ENCODE measurements at regions not wholly inside any gene's neighbourhood (a gene's known extent, or its start where the extent isn't known, plus 50 kb on each side); places are given as distances from the start of the nearest gene placed in this dataset.

DNA sequence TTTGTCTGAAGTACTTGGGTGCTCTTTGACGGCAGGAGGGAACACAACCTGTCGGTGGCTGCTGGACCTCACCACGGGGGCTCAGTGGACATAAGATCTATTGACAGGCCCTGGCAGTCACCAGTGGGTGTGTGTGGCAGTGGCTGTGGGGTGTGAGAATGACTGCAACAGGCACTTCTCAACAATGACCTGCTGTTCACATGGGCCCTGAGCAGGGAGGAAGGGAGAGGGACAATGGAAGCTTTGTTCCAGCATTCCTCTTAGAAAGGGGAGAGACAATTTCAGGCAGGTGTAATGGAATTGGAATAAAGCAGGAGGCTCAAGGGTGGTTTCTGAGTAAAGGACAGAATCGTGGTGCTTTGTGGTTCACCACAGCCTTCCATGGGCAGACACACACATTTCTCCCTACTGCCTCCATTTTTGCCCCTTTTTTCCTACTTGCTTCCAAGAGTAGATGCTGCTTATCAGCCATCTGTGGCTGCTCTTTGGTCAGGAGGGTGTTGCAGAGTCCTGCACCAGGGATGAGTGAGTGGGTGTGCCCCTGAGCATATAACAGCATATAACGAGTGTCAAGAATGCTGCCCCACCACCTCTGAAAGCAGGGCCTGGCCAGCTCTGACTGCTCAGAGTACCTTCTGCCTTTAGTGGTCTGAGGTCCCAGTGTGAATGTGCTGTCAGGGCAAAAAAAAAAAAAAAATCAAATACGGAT lies 267.7 kb downstream of the RASSF9 start:
- H3K27ac ChIP-seq = no peak overlapping the region
- no peaks in the 10 kb centered on the region for H3K27me3 ChIP-seq (ENCODE audit: insufficient read depth in 3 of 3, low read length in 2 of 3)
- no peak for TF ChIP-seq CTCF (IDR thresholded peaks at IDR 0.05)
- H3K9me3 ChIP-seq = no peaks in the 10 kb centered on the region
- no peak overlapping the region for H3K4me3 ChIP-seq
- ATAC-seq = no peak
- H3K4me1 ChIP-seq = no peaks in the 10 kb centered on the region
- DNase-seq = no peak
- WGBS, 3 donors = 67 to 81% (median 72%) methylated on average over 6 of the region's 6 CpGs
- intact Hi-C loops (cut with DNase I) = no loop called here
- H3K36me3 ChIP-seq (ENCODE audit: insufficient read depth in 1 of 2, low read depth in 1 of 2) = no peaks in the 10 kb centered on the region

DNA sequence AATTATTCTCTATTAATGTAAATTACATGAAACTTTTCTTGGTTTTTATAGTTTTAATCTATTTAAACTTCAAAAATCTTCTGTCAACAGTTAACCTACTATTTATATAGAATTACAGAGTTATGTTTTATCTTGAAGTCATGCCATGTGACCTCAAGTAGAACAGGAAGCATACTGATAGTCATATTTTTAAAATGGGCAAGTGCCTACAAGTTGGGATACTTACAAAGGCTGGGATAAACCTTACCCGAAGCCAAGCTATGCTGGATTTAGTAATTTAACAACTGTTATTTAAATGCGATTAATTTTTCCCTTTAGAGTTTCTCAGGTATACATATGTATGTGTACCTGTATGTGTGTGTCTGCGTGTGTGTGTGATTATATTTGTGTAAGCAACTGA lies 266.9 kb downstream of the RASSF9 start:
- Histone ChIP-seq H3K4me1 (no peaks in the 10 kb centered on the region), H3K9me3 (no peaks in the 10 kb centered on the region), H3K36me3 (ENCODE audit: insufficient read depth in 1 of 2, low read depth in 1 of 2) (no peaks in the 10 kb centered on the region), H3K4me3 (no peak overlapping the region), H3K27me3 (ENCODE audit: insufficient read depth in 3 of 3, low read length in 2 of 3) (no peaks in the 10 kb centered on the region), H3K27ac (no peak overlapping the region)
- DNase-seq (no peak), ATAC-seq (no peak)
- no peak for TF ChIP-seq CTCF (IDR thresholded peaks at IDR 0.05)
- 88 to 93% (median 93%) methylated on average over 3 of the region's 3 CpGs for WGBS, 3 donors
- intact Hi-C loops (cut with DNase I) = no loop called here

GRCh38 chr12:85572956-85573355 lies 263.3 kb downstream of the RASSF9 start:
- Histone ChIP-seq H3K27me3 (ENCODE audit: insufficient read depth in 3 of 3, low read length in 2 of 3) (no peaks in the 10 kb centered on the region), H3K27ac (no peak overlapping the region), H3K4me1 (no peaks in the 10 kb centered on the region), H3K36me3 (ENCODE audit: insufficient read depth in 1 of 2, low read depth in 1 of 2) (no peaks in the 10 kb centered on the region), H3K9me3 (no peaks in the 10 kb centered on the region), H3K4me3 (no peak overlapping the region)
- intact Hi-C loops (cut with DNase I) = no loop called here
- DNase-seq (no peak), ATAC-seq (no peak)
- 69 to 78% (median 73%) methylated on average over 1 of the region's 1 CpG for WGBS, 3 donors
- no peak for TF ChIP-seq CTCF (IDR thresholded peaks at IDR 0.05)

- ATAC-seq (no peak), DNase-seq (no peak)
- no peaks in the 10 kb centered on the region for H3K9me3 ChIP-seq
- no peaks in the 10 kb centered on the region for H3K36me3 ChIP-seq (ENCODE audit: insufficient read depth in 1 of 2, low read depth in 1 of 2)
- WGBS, 3 donors = 53 to 60% (median 57%) methylated on average over 3 of the region's 3 CpGs
- no peaks in the 10 kb centered on the region for H3K4me1 ChIP-seq
- intact Hi-C loops (cut with DNase I) = no loop called here
- H3K27ac ChIP-seq = no peak overlapping the region
- no peak overlapping the region for H3K4me3 ChIP-seq
- no peaks in the 10 kb centered on the region for H3K27me3 ChIP-seq (ENCODE audit: insufficient read depth in 3 of 3, low read length in 2 of 3)
- TF ChIP-seq CTCF (IDR thresholded peaks at IDR 0.05) = no peak
Observed at GRCh38 chr12:85573635-85574214, 262.5 kb downstream of the RASSF9 start.

DNA sequence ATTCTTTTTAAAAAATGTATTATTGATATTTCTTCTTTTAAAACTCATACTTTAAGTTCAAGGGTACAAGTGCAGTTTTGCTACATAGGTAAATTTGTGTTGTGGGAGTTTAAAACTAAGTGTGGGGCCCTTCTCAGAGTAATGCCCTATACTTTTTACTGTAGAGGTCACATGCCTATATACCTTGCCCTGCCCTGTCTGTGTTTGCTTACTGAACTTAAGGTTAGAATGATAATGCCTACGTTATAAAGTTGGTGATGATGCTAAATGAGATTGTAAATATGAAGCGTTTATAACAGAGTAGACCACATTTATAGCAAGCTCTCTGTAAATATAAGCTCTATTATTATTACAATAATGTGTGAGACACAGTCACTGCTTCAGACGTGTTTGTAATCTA lies 261.9 kb downstream of the RASSF9 start:
- DNase-seq (no peak), ATAC-seq (no peak)
- WGBS, 3 donors = 81 to 89% (median 86%) methylated on average over 3 of the region's 3 CpGs
- H3K9me3 ChIP-seq = no peaks in the 10 kb centered on the region
- no peaks in the 10 kb centered on the region for H3K36me3 ChIP-seq (ENCODE audit: insufficient read depth in 1 of 2, low read depth in 1 of 2)
- no peaks in the 10 kb centered on the region for H3K4me1 ChIP-seq
- no peaks in the 10 kb centered on the region for H3K27me3 ChIP-seq (ENCODE audit: insufficient read depth in 3 of 3, low read length in 2 of 3)
- no peak for TF ChIP-seq CTCF (IDR thresholded peaks at IDR 0.05)
- no peak overlapping the region for H3K4me3 ChIP-seq
- H3K27ac ChIP-seq = no peak overlapping the region
- intact Hi-C loops (cut with DNase I) = no loop called here
